ENCODE measurements at regions not wholly inside any gene's neighbourhood (a gene's known extent, or its start where the extent isn't known, plus 50 kb on each side); places are given as distances from the start of the nearest gene placed in this dataset.

- TF ChIP-seq CTCF (IDR thresholded peaks at IDR 0.05) (no peak), POLR2A (IDR thresholded peaks at IDR 0.05) (no peak), POLR2AphosphoS5 (IDR thresholded peaks at IDR 0.05) (no peak), EP300 (IDR thresholded peaks at IDR 0.05) (no peak)
Observed at GRCh38 chr17:65477600-65477999, 83.8 kb downstream of the AXIN2 start.
